GM12891 (cell line): ENCODE measurements at regions not wholly inside any gene's neighbourhood (a gene's known extent, or its start where the extent isn't known, plus 50 kb on each side); places are given as distances from the start of the nearest gene placed in this dataset.

Experiments used
- PAX5 ChIP-seq: IDR thresholded peaks from 2 replicates; pipeline ENCODE4 v1.6.1; 2011; ENCODE audit warnings: low read length, moderate library complexity, mild to moderate bottlenecking; ENCODE audit not compliant: insufficient read depth, severe bottlenecking
- POLR2A ChIP-seq: IDR thresholded peaks from 2 replicates; pipeline ENCODE4 v1.6.1; 2011; ENCODE audit warnings: low read depth, low read length, control low read depth
- POLR2AphosphoS5 ChIP-seq: IDR thresholded peaks from 2 replicates; pipeline ENCODE4 v1.6.1; 2011; ENCODE audit warnings: low read depth, low read length, control low read depth
- SPI1 ChIP-seq: IDR thresholded peaks from 2 replicates; pipeline ENCODE4 v1.6.1; 2011; ENCODE audit warnings: low read depth, low read length, control low read depth
- TAF1 ChIP-seq: IDR thresholded peaks from 2 replicates; pipeline ENCODE4 v1.6.1; 2011; ENCODE audit warnings: low read depth, low read length, control low read depth

DNA sequence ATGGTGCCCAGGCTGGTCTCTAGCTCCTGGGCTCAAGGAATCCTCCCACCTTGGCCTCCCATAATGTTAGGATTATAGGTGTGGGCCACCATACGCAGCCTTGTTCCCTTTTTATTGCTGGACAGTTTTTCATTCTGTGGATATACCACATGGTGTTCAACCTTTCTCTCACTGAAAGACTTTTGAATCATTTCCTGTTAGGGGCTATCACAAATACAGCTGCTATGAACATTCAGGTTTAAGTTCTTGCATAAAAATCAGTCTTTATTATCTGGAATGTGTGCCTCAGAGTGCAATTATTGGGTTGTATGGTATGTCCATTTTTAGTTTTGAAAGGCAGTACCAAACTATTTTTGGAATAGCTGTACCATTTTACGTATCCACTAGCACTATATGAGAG lies 647.2 kb downstream of the LIG4 start:
- no peak for TF ChIP-seq POLR2AphosphoS5
- TF ChIP-seq POLR2A: no peak
- no peak for TF ChIP-seq TAF1
- no peak for TF ChIP-seq PAX5
- no peak for TF ChIP-seq SPI1
